CD4-positive, alpha-beta T cell treated with Interleukin-12 subunit alpha and Interleukin-12 subunit beta, for 1 hour (primary cell): ENCODE measurements at regions not wholly inside any gene's neighbourhood (a gene's known extent, or its start where the extent isn't known, plus 50 kb on each side); places are given as distances from the start of the nearest gene placed in this dataset.

Experiments used
- DNase-seq: peaks from one replicate; pipeline ENCODE4 v3.0.0-alpha.2; 2020

DNA sequence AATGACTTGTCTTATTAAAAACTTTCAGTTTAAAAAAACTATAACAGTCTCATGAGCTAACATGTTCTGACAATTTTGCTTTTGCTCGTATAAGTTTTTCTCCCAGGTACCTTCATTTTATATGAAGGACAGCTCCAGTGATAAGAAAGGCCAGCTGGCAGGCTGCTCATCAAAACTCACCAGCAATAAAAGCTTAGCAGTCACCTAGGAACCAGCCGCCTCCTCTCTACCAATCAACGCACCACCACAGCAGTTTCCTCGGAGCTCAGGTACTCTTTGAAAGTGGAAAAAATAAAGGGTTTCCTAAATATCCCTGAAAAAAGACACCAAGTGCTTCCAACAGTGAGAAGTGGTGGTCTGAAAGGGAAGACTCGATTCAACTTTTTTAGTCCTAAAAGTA is 100.9 kb upstream of the CCDC150 start:
- no peak for DNase-seq

DNA sequence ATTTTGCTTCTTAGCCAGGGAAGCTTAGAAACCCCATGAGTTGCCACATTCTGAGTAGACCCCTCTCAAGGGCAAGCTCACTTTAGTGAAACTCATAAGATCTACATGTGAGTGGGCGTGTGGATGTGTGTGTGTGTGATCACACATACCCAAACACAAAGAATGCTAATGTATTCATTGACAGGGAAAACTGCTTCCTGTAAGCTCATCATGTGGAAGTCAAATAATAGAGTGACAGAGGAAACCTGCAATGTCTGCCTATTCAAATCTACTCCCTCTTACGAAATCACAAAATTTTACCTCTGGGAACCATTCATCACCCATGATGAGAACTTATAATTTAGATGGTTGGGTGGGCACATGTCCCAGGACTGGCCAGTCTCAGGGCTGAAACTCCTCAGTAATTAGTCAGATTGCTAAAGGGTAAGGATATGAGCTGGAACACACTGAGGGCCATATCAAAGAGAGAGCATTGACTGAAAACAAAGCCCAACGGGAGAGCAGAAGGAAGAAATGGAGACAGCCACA is 94.5 kb upstream of the CCDC150 start:
- no peak for DNase-seq

DNA sequence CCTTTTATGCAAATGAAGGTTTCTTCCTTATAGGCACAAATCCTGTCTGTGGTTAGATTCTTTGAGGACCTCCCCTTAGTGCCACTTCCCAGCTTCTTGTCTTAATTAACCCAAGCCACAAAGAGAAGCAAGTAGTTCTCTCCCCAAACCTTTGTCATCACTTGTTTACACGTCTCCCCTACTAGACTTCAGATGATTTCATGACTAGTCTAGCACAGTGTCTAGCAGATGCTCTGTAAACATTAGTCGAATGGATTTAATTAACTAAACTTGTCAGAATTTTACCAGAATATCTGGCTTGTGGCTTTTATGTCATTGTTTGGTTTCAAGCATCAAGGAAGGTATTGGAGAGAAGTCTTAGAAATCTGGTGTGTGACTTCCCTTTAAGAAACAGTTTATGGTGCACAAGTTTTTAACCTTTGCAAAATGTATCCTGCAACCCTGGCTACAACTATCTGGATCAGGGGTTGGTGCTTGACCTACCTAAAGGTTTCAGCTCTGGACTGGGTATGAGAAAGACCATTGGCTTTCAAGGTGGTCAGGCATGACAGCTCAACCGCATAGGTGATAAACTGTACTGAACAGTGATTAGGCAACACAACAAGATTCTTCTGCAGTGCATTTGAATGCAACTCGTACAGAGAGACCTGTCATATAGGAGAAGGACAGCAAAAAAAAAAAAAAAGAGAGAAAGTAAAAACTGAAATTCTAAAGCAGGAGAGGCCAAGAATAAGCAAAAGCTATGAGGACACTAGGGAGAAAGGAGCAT is 93.2 kb upstream of the CCDC150 start:
- DNase-seq, result no peak

DNA sequence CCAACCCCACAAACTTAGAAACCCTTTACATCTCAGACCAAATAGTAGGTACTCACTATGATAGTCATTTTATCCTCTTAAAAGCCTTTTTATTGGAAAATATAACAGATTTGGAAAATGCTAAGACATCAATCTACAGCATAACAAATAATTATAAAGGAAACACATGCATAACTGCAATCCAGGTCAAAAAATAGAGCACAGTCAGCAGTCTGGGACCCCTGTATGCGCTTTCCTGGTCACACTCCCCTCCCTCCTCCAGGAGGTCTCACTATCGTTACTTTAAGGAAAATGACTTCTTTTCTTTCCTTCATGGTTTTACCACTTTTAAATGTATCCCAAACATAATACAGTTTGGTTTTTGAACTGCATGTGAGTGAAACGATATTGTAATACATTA is 90.5 kb upstream of the CCDC150 start:
- DNase-seq, result no peak

DNA sequence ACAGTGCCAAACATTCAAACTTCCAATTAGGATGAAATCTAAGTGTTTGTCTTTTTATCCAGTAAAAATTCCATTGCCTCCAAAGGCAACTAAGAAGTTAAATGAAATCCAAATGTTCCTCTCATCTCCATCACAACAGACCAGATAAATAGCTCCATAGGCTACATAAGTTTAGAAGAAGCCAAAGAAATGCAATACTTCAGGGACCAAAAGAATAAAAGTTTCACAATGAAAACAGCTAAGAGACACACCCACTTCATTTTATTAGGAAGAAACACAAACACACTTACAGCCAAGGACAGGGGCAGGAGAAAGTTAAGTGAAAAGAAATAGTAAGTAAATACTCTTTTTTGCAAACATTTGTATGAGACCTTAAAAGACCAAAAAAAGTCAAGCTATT is 88.5 kb upstream of the CCDC150 start:
- DNase-seq, result no peak

DNA sequence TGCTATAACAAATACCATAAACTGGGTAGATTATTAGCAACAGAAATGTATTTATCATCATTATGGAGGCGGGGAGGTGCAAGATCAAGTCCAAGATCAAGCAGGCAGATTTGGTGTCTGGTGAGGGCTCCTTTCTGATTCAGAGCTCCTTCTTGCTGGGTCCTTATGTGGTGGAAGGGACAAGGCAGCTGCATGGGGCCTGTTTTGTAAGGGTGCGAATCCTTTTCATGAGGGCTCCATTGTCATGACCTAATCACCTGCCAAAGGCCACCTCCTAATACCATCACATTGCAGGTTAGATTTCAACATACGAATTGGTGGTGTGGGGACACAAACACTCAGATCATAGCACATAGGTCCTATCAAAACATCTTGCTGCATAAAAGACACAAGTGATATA is 84.4 kb upstream of the CCDC150 start:
- no peak for DNase-seq

DNA sequence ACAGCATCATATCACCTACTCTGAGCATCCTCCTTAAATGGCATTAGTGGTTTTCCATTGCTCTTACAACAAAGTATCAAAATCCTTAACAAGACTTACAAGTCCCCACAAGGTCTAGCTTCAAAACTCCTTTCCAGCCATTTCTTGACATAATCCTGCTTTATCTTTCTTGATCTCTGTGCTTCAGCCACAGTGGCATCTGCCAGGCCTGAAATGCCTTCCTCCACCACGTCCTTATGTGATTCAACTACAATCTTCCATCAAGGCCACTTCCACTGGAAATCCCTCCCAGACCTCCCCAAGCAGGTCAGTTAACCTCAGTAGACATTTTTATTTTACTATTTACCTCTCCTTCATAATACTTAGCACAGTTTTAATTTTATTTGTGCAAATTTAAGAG is 83.8 kb upstream of the CCDC150 start:
- DNase-seq, result no peak

DNA sequence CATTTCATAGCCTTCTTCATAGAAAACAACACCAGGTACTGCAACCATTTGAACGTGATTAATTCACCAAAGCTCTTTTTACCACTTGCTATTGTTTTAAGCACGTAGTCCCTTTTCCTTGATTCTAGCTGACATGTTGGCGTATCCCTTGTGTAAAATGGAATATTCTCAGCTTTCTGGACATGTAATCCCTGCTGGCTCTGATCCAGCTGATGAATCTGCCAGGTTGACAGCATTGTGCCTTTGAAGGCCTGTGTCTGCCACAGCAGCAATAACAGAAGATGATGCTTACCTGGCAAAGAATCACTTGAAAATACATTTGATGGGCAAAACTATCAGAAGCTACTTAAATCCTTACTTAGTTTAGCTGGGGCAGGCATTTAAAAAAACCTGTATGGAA is 81.0 kb upstream of the CCDC150 start:
- no peak for DNase-seq

DNA sequence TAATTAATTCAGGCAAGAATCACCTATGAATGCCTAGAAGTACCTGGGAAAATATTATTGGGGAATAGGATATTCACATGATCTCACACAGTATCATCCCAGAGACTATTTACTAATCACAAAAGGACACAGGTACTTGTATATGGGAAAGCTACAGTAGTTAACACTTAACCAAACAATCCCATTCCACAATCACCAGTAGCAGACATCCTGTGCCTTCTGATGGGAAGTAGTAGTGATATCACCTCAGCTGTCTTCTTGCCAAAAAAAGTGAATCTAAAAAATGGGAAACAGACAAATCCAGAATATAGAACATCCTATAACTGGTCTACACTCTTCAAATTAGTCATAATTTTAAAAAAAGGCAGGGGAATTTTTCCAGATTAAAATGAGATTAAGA is 75.6 kb upstream of the CCDC150 start:
- no peak for DNase-seq

DNA sequence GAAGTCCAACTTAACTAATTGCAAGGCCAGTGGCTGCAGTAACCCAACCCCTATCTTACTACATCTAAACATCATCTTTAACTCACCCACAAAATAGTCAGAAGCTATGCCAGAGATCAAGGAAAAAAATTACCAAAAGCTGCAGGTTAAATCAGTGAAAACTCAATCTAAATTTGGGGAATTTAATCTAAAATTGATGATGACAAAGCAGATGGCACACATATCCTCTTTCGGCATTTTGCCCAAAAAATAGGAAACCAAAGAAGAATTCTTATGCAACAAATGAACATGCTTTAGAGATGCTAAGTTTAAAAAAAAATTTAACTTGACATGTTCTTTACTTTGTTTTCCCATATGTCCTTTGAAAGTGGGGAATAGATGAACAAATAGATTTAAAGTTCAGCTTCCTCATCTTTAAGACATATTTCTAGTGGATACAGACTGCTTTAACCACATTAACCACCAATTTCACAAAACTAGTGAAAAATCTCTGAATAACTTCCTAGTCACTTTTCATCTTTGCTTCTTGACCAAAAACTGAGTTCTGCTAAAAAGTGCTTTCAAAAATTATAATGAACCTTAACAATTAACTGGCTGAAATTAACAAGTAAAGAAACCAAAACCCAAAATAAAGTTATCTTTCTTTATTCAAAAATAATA is 74.3 kb upstream of the CCDC150 start:
- no peak for DNase-seq

DNA sequence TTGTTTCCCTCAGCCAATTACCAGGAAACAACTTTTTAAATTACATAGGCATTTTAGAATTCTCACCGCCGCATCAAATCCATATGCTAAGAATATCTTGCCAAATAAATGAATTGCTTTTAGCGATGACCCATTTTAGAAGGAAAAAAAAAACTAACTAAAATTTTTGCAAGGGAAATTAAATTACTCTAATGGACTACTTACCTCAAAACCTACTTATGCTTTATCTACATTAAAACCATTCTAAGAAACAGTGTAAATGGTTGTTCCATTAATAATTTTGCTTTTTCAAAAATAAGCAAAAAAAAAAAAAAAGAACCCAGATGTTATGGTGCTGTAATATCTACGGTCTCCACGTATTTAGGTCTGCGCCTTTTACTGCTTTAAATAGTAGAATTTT is 73.5 kb upstream of the CCDC150 start:
- DNase-seq, result no peak

DNA sequence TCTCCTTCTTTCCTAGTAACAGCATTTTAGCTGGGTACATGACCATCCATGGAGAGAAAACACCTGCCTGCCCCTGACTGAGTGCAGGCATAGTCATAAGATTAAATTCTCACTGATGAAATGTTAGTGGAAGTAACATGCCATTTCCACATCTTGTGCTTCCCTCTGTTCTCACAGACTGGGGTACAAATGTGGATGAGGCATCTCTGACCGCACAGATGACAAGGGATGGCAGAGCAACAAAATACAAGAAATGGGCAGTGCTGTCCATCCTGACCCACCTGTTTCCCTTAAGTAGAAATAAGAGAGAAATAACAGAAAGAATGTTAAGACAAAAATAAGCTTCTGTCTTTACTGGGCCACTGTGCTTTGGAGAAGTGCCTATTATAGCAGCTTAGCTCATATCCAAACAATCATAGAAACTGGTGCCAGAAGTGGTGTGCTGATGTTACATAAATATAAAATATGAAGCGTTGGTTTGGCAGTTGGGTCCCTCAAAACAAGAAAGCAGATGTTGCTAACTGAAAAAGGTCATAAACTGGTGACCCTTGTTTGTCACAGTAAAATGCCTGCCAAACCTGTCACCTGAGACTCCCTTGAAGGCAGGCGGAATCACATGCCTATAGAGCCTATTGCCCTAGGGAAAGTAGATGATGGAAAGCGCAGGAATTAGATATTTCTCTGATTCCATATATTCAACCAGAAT is 72.4 kb upstream of the CCDC150 start:
- no peak for DNase-seq

DNA sequence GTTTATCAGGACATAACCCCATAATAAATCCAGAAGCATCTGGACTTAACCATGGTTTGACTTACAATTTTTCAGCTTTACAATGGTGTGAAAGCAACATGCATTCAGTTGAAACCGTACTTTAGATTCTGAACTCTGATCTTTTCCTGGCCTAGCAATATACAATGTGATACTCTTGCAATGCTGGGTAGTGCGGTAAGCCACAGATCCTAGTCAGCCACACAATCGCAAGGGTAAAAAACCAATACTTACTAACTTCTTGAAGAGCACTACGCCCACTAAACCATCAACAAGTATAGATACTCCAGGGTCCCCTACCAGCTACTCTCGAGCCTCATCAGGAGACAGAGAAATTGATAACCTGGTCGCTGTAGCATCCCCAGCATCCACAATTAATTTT is 71.0 kb upstream of the CCDC150 start:
- no peak for DNase-seq

DNA sequence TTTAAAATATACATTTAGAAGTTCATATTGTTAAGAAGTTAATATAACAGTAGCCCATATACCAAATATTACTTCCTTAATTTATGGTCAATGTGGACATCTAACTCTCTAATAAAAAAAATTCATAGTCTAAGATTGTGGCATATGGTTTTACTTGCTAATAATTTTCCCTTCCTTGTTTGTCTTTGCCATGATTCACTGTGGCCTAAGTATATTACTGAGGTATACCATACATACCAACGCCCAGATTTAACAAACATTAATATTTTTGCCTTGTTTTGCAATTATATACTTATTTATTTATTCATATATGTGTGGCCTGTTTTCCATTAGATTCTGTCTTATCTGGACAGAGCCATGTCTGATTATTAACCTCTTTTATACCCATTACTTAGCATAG is 54.6 kb upstream of the CCDC150 start:
- no peak for DNase-seq

DNA sequence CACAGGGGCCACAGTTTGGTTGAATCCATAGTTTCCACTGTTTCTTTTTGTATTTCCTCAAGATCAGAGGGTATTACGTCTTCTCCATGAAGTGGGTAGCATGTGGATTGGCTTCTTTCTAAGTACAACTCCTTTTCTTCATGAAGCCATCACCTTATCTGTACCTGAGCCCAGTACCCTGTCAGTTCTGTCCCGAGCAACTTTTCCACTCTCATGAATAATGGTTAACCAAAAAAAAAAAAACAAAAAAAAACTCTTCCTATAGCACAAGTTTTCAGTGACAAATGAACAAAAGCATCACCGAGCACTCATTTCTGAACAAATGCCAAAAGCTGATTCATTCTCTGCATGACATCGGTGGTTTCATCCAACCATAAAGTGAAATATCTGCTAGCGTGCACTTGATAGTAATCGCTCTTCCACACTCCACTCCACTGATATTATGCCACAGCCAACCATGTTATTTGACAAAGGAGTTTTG is 53.0 kb upstream of the CCDC150 start:
- DNase-seq, result no peak

DNA sequence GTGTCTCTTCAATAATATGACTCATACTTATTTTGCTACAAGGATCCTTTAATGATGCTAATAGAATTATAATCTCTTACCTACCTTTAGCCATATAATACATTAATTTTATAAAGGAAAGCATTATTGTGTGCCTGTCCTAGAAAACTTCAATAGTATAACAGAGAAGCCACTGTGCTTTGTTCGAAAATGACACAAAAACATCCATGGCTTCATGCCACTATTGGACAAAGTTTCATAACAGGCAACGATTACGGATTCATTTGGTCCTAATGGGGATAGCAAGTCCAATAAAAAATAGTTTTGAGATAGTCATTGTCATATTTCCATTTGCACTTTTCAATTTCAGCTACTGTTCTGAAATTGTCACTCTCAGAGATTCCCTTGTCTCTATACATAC is 52.5 kb upstream of the CCDC150 start:
- no peak for DNase-seq

DNA sequence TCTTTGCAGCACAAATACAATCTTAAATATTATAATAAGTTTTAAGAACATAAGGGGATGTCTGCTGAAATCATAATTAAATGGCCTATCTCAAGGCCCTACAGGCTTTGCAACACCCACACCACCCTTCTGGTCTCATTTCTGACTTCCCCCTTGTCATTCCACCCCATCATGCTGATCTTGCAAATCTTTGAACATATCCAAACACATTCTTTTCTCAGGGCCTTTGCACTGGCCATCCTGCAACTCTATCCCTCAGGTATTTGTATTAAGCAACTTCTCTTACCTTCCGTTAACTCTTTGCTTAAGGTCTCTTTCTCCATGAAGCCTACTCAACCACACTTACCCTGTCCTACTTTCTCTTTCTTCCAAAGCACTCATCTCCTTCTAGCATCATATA is 51.8 kb upstream of the CCDC150 start:
- DNase-seq, result no peak

DNA sequence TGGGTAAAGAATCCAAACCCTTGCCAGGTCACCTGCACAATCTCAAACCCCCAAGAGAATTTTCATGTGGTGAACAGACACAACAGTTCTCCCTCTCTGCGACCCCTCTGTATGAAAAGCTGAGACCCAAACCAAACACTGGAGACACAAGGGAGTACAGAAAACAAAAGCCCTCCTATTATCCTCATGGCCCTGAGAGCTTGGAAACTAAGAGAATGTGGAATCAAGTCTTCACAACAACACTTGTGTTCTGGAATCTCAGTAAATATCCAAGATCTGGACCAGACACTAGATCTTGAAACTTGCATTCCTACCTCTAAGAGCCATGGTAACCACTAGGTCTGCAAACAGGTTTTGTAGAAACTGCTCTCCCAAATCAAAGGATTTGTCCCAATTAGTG is 50.1 kb upstream of the CCDC150 start:
- no peak for DNase-seq
